Endothelial cell (in vitro differentiated cells): ENCODE measurements at regions not wholly inside any gene's neighbourhood (a gene's known extent, or its start where the extent isn't known, plus 50 kb on each side); places are given as distances from the start of the nearest gene placed in this dataset.

Experiments used
- DNase-seq: peaks from one replicate; pipeline ENCODE4 v3.0.0; 2021; ENCODE audit warnings: low spot score
- H3K27ac Mint-ChIP-seq: one replicate; pipeline ENCODE4 v1.8.0; 2021; ENCODE audit warnings: mixed read lengths, inconsistent platforms; ENCODE audit not compliant: unreplicated experiment
- H3K27me3 Mint-ChIP-seq: one replicate; pipeline ENCODE4 v1.8.0; 2021; ENCODE audit warnings: mild to moderate bottlenecking, moderate library complexity, mixed read lengths, inconsistent platforms; ENCODE audit not compliant: unreplicated experiment
- H3K36me3 Mint-ChIP-seq: one replicate; pipeline ENCODE4 v1.8.0; 2021; ENCODE audit warnings: mild to moderate bottlenecking, low read depth, mixed read lengths, inconsistent platforms; ENCODE audit not compliant: unreplicated experiment
- H3K4me1 Mint-ChIP-seq: one replicate; pipeline ENCODE4 v1.8.0; 2021; ENCODE audit warnings: mild to moderate bottlenecking, mixed read lengths, inconsistent platforms; ENCODE audit not compliant: unreplicated experiment
- H3K4me3 Mint-ChIP-seq: one replicate; pipeline ENCODE4 v1.8.0; 2021; ENCODE audit warnings: mild to moderate bottlenecking, mixed read lengths, inconsistent platforms; ENCODE audit not compliant: unreplicated experiment
- H3K9me3 Mint-ChIP-seq: one replicate; pipeline ENCODE4 v1.8.0; 2021; ENCODE audit warnings: mixed read lengths, inconsistent platforms; ENCODE audit not compliant: unreplicated experiment
- CTCF ChIP-seq: fragments of 200-600 bp; sonication (generic); IDR thresholded peaks from one replicate; pipeline ENCODE4 v1.5.0; 2021; ENCODE audit warnings: antibody characterized with exemption; ENCODE audit not compliant: unreplicated experiment

- no peaks in the 10 kb centered on the region for H3K36me3 Mint-ChIP-seq
- no peak overlapping the region for H3K27ac Mint-ChIP-seq
- no peak overlapping the region for H3K4me3 Mint-ChIP-seq
- TF ChIP-seq CTCF: no peak
- no peaks in the 10 kb centered on the region for H3K9me3 Mint-ChIP-seq
- no peaks in the 10 kb centered on the region for H3K4me1 Mint-ChIP-seq
- H3K27me3 Mint-ChIP-seq: no peaks in the 10 kb centered on the region
- no peak for DNase-seq
Measured at GRCh38 chr14:27605282-27605681, 1007.4 kb upstream of the NOVA1 start.

GRCh38 chr14:27608377-27608776 lies 1010.5 kb upstream of the NOVA1 start:
- no peak for TF ChIP-seq CTCF
- DNase-seq: no peak
- Mint-ChIP-seq H3K36me3 (no peaks in the 10 kb centered on the region), H3K4me3 (no peak overlapping the region), H3K9me3 (no peaks in the 10 kb centered on the region), H3K4me1 (no peaks in the 10 kb centered on the region), H3K27ac (no peak overlapping the region), H3K27me3 (no peaks in the 10 kb centered on the region)

- Mint-ChIP-seq H3K27ac (no peak overlapping the region), H3K27me3 (no peaks in the 10 kb centered on the region), H3K36me3 (no peaks in the 10 kb centered on the region), H3K4me3 (no peak overlapping the region), H3K9me3 (no peaks in the 10 kb centered on the region), H3K4me1 (no peaks in the 10 kb centered on the region)
- no peak for DNase-seq
- TF ChIP-seq CTCF: no peak
Measured at GRCh38 chr14:27612121-27612520, 1014.3 kb upstream of the NOVA1 start.

GRCh38 chr14:27613102-27613501 lies 1015.3 kb upstream of the NOVA1 start:
- no peak overlapping the region for H3K27ac Mint-ChIP-seq
- H3K9me3 Mint-ChIP-seq: no peaks in the 10 kb centered on the region
- H3K4me3 Mint-ChIP-seq: no peak overlapping the region
- TF ChIP-seq CTCF: no peak
- no peak for DNase-seq
- no peaks in the 10 kb centered on the region for H3K4me1 Mint-ChIP-seq
- H3K36me3 Mint-ChIP-seq: no peaks in the 10 kb centered on the region
- no peaks in the 10 kb centered on the region for H3K27me3 Mint-ChIP-seq

GRCh38 chr14:27623782-27624181 lies 1025.9 kb upstream of the NOVA1 start:
- H3K4me3 Mint-ChIP-seq: no peak overlapping the region
- no peaks in the 10 kb centered on the region for H3K27me3 Mint-ChIP-seq
- TF ChIP-seq CTCF: no peak
- no peak overlapping the region for H3K27ac Mint-ChIP-seq
- peaks cover 19% of the 10 kb centered on the region for H3K9me3 Mint-ChIP-seq
- H3K4me1 Mint-ChIP-seq: no peaks in the 10 kb centered on the region
- DNase-seq: no peak
- H3K36me3 Mint-ChIP-seq: peaks cover 5% of the 10 kb centered on the region
